Hypothalamus (tissue), 51 donors: ENCODE measurements at regions not wholly inside any gene's neighbourhood (a gene's known extent, or its start where the extent isn't known, plus 50 kb on each side); places are given as distances from the start of the nearest gene placed in this dataset.
"Not testable (repeated sequence)": the region's sequence is repeated elsewhere in the genome, so short reads cannot be mapped to it uniquely, and the experiment has no call there.

Experiments used
- DNase-seq, 51 donors: peaks; one replicate each; lab custom pipeline; 2025; lab: John Stamatoyannopoulos, UW

DNA sequence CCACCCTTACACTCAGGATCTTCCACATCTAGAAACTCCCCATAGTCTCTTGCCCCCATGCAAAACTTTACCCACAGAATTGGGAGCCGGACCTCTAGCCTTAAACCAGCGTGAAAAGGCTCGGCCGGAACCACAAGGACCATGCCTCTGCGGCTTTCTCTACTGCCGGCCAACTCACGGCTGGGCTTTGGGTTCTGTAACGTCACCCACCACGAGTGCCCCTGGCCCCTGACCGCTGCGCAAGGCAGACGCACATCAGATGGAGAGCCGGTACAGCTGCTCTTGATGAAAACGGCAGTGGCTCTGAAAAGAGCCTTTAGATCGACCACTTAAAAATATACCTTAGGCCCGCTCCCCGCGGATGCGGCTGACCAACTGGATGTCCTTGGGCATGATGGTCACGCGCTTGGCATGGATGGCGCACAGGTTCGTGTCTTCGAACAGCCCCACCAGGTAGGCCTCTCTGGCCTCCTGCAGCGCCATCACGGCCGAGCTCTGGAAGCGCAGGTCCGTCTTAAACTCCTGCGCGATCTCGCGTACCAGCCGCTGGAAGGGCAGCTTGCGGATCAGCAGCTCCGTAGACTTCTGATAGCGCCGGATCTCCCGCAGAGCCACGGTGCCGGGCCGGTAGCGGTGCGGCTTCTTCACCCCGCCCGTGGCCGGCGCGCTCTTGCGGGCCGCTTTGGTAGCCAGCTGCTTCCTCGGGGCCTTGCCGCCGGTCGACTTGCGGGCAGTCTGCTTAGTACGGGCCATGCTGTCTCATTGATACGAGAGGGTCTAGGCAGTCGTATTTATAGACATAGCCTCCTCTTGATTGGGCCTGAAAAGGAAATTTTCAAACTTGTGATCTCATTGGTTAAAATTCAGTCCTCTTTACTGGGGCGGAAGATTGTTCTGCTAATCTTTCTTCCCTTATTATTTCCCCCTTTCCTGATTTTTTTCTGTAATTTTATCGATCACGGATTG lies 66.3 kb downstream of the FAM72C start:
- peak in 32 of 51 donors; percentile 1 to 44 (median 12) for DNase-seq

- DNase-seq: not testable (repeated sequence)
Measured at GRCh38 chr1:143904622-143904979, 67.2 kb downstream of the FAM72C start.

DNA sequence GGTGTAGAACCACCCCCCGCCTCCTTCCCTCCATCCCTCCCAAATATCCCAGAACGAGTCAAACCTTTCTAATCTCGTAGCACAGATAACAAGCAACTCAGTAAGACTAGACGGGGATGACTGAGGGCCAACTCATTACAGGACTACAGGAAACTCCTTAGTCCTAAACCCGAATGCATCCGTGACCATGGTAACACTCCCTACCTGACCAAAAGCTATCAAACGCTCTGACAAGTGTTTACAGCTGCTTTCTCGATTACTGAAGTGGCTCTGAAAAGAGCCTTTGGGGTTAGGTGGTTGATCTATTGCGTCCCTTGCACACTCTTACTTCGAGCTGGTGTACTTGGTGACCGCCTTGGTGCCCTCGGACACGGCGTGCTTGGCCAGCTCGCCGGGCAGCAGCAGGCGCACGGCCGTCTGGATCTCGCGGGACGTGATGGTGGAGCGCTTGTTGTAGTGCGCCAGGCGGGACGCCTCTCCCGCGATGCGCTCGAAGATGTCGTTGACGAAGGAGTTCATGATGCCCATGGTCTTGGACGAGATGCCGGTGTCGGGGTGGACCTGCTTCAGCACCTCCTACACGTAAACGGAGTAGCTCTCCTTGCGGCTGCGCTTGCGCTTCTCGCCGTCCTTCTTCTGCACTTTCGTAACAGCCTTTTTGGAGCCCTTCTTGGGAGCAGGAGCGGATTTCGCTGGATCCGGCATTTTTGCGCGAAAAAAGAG lies 67.7 kb downstream of the FAM72C start:
- peak in 32 of 51 donors; percentile 1 to 62 (median 18) for DNase-seq

GRCh38 chr1:143896377-143896776 lies 75.4 kb downstream of the FAM72C start:
- DNase-seq: not testable (repeated sequence)

GRCh38 chr1:143884932-143885574 lies 86.7 kb downstream of the FAM72C start:
- peak in 32 of 51 donors; percentile 0 to 79 (median 21) for DNase-seq

DNA sequence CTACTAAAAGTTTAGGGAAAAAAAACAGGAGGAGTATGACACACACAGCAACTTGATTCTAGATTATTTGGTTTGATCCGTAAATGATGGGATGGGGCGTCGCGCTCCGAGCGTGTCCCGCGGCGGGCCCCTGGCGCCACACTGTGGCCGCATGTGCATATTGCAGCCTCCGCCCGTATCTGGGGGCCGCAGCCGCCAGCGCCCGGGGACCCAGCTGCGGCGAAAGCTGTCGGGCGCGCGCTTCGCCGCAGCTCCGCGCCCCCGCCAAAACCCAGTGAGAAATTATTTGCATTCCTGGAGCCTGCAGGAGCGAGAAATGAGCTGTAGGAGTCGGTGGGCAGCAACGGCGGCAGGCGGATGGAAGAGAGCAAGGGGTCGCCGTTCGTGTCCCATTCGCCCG lies 87.3 kb downstream of the FAM72C start:
- DNase-seq: not testable (repeated sequence)

- DNase-seq: not testable (repeated sequence)
Measured at GRCh38 chr1:143879757-143880536, 91.8 kb downstream of the FAM72C start.

- DNase-seq: not testable (repeated sequence)
Measured at GRCh38 chr1:143875947-143876346, 95.8 kb downstream of the FAM72C start.

- not testable (repeated sequence) for DNase-seq
Measured at GRCh38 chr1:143874625-143875024, 97.2 kb downstream of the FAM72C start.

- DNase-seq: not testable (repeated sequence)
Measured at GRCh38 chr1:143873650-143874049, 98.1 kb downstream of the FAM72C start.

- not testable (repeated sequence) for DNase-seq
Measured at GRCh38 chr1:143870388-143870787, 101.4 kb downstream of the FAM72C start.

- DNase-seq: not testable (repeated sequence)
Measured at GRCh38 chr1:143867590-143868220, 104.1 kb downstream of the FAM72C start.

DNA sequence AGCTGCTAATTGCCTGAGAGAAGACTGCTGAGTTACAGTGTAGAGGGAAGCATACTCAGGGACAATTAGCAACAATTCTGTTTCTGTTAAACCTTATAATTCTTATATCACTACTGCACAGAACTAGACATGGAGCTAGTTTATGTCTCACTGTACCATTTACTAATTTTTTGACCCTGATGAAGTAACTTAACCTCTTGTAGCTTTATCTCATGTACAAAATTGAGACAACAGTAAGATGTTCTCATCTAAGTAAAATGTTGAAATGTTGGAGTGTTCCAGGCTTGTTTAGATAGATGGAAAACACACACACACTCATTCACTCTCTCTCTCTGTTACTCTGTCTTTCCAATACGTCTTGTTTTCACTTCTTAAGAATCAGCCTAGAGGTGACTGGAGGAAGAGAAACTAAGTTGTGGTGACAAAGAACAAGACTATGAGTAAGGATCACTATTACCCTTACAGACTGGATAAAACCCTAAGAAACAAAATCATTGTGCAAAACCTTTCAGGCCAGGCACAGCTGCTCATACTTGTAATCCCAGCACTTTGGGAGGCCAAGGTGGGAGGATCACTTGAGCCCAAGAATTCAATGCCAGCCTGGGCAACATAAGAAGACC lies 107.8 kb downstream of the FAM72C start:
- not testable (repeated sequence) for DNase-seq

DNA sequence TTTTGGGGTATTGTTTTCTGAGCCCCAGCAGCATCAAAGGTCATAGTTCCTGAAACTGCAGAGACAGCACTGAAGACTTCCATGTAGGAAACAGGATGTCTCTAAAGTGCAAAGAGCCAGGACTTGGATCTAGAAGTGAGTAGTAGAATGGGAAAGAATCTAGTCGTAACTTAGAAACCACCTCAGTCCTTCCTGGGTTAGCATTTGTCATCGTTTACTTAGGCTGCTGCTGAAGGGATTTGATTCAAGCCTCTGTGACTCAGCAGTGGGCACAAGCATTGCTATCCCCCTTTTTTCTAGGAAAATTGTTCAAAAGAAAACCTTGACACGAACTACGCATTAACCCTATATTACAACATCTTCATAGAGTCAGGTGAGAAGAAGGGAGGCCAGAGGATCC lies 109.1 kb downstream of the FAM72C start:
- not testable (repeated sequence) for DNase-seq

DNA sequence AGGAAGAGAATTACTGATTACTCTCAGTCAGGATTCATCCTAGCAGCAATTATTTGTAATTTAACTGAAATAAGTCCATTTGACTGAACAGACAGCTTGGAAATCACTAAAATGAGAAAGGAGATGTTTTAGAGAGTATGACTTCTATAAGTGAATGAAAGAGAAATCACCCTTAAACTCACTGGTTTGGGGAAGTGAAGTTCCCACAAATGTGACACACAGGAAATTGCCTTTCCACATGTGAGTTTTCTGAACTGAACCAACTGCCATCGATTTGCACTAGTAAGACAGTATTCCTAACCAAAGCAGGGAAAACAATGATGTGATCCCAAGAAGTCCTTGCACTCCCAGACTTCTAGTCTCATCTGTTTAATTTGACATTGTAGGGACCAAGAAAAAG lies 110.5 kb downstream of the FAM72C start:
- DNase-seq: not testable (repeated sequence)

DNA sequence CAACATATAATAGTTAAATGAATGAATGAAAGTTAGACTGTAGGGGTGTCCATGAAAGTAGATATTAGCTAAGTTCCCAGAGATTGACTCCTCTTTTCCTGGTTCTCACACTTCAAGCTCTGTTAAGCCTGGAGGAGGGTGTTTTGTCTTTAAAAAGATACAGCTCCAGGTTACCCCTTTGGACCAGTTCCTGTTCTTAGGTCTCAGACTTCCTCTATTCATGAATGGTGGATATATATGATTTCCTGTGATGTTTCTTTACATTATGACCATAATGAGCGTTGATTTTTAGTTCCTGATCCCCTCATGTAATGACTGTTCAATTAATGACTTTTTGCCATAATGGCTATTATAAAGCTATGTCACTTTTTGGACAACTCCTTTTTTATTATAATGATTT lies 115.9 kb downstream of the FAM72C start:
- not testable (repeated sequence) for DNase-seq

DNA sequence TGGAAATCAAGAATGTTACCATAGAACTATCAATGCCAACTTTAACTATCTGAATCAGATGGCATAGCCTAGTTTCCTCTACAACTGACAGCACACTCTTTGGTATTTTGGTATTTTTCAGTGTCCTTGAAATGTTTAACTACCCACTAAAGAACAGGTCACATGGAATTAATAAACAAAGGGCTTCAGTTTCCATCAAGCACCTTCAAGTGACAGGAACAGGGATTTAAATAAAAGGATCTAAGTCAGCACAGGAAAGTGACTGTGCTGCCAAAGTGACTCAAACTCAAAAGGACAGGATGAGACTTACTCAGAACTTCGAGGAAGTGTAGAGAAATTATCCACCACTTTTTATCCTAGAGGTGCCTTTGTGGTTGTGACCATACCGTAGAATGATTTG lies 117.7 kb downstream of the FAM72C start:
- DNase-seq: not testable (repeated sequence)

DNA sequence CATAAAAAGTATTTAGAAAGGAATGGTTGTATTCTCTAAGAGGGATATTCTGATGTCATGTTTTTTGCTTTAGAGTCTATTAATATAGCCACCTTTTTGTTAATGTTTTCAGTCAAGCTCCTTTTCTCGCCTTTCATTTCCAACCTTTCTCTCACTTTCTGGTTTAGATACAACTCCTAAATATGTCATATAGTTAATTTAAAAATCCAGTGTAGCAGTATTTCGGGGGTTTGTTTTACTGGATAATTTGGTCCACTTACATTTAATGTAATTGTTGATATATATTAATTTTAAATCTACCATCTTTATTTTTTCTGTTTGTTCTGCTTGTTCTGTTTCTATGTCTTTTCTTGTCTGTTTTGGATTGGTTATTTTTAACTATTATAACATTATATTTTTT lies 121.1 kb downstream of the FAM72C start:
- not testable (repeated sequence) for DNase-seq

- DNase-seq: not testable (repeated sequence)
Measured at GRCh38 chr1:143848859-143849258, 122.9 kb downstream of the FAM72C start.
